Breast epithelium (tissue), 3 donors: ENCODE measurements at regions not wholly inside any gene's neighbourhood (a gene's known extent, or its start where the extent isn't known, plus 50 kb on each side); places are given as distances from the start of the nearest gene placed in this dataset.

Experiments used
- POLR2A ChIP-seq: fragments of 450-650 bp; IDR thresholded peaks from one replicate; pipeline ENCODE4 v1.6.1; 2016; ENCODE audit warnings: antibody characterized with exemption, mild to moderate bottlenecking, moderate library complexity
- POLR2AphosphoS5 ChIP-seq, 3 donors: sonication (generic); formaldehyde crosslinking; IDR thresholded peaks; one replicate each; pipeline ENCODE4 v1.6.1; 2017; ENCODE audit warnings: antibody characterized with exemption in 3 of 3
- TF ChIP-seq, protein P1 (sequence below), 3 donors: fragments of 450-650 bp; IDR thresholded peaks; one replicate each; pipeline ENCODE4 v1.5.1; 2016 to 2017; ENCODE audit warnings: antibody characterized with exemption in 3 of 3, mild to moderate bottlenecking in 3 of 3, moderate library complexity in 3 of 3

DNA sequence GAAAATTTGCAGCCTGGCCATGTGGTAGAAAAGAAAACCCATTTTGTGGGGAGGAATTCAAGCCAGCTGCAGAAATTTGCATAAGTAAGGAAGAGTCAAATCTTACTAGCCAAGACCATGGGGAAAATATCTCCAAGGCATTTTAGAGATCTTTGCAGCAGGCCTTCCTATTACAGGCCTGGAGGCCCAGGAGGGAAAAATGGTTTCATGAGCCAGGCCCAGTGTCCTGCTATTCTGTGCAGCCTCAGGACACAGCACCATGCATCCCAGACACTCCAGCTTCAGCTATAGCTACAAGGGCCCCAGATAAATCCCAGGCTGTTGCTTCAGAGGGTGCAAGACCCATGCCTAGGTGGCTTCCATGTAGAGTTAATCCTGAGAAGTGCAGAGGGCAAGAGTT is 1590.1 kb upstream of the PRR20A start:
- TF ChIP-seq, protein P1, sequence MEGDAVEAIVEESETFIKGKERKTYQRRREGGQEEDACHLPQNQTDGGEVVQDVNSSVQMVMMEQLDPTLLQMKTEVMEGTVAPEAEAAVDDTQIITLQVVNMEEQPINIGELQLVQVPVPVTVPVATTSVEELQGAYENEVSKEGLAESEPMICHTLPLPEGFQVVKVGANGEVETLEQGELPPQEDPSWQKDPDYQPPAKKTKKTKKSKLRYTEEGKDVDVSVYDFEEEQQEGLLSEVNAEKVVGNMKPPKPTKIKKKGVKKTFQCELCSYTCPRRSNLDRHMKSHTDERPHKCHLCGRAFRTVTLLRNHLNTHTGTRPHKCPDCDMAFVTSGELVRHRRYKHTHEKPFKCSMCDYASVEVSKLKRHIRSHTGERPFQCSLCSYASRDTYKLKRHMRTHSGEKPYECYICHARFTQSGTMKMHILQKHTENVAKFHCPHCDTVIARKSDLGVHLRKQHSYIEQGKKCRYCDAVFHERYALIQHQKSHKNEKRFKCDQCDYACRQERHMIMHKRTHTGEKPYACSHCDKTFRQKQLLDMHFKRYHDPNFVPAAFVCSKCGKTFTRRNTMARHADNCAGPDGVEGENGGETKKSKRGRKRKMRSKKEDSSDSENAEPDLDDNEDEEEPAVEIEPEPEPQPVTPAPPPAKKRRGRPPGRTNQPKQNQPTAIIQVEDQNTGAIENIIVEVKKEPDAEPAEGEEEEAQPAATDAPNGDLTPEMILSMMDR (IDR thresholded peaks at IDR 0.05) = no peak
- TF ChIP-seq POLR2AphosphoS5 (IDR thresholded peaks at IDR 0.05) = no peak
- TF ChIP-seq POLR2A = no peak
